ENCODE measurements at regions not wholly inside any gene's neighbourhood (a gene's known extent, or its start where the extent isn't known, plus 50 kb on each side); places are given as distances from the start of the nearest gene placed in this dataset.

DNA sequence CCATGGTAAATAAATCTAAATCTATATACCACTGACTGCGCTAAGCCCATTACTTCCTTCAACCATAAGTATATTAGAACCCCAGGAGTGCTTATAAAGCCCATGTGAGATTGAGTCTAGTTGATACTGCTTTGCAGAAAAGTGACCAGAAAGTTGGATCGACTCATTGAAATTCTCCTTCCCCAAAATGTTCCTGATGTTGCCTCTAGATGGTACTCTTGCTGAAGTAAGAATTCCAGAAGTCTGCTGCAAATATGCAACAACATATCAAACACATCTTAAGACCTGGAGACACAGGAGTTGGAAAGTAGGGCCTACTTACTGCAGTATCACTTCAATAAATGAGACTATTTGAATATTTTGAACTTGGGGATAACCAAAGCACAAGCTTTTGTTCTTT, 550.8 kb downstream of the IPMK start:
- TF ChIP-seq, protein P1, sequence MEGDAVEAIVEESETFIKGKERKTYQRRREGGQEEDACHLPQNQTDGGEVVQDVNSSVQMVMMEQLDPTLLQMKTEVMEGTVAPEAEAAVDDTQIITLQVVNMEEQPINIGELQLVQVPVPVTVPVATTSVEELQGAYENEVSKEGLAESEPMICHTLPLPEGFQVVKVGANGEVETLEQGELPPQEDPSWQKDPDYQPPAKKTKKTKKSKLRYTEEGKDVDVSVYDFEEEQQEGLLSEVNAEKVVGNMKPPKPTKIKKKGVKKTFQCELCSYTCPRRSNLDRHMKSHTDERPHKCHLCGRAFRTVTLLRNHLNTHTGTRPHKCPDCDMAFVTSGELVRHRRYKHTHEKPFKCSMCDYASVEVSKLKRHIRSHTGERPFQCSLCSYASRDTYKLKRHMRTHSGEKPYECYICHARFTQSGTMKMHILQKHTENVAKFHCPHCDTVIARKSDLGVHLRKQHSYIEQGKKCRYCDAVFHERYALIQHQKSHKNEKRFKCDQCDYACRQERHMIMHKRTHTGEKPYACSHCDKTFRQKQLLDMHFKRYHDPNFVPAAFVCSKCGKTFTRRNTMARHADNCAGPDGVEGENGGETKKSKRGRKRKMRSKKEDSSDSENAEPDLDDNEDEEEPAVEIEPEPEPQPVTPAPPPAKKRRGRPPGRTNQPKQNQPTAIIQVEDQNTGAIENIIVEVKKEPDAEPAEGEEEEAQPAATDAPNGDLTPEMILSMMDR (IDR thresholded peaks at IDR 0.05) = peak in 2 of 7 experiments; percentile 9 to 31
- no peak for TF ChIP-seq POLR2A (IDR thresholded peaks at IDR 0.05)

Measured in stomach (tissue), 4 donors.